Heart right ventricle (tissue), 16 donors: ENCODE measurements at regions not wholly inside any gene's neighbourhood (a gene's known extent, or its start where the extent isn't known, plus 50 kb on each side); places are given as distances from the start of the nearest gene placed in this dataset.

Experiments
- ATAC-seq, 8 donors: fragments of 200-7000 bp; cut with Tn5 transposase; one replicate each; pipeline ENCODE4 v1.9.1; 2020; ENCODE audit warnings: mild to moderate bottlenecking in 8 of 8, moderate library complexity in 8 of 8, moderate number of reproducible peaks in 1 of 8
- DNase-seq, 2 donors: peaks; one replicate each; pipeline ENCODE4 v3.0.0-alpha.2; 2020
- H3K27ac ChIP-seq, 10 donors: fragments of 200-600 bp; sonication (generic) in 2 of 10; one replicate each; pipeline versions ENCODE4 v1.5.0 to v1.8.0; 2020 to 2022; ENCODE audit warnings: mild to moderate bottlenecking in 3 of 10
- H3K27me3 ChIP-seq, 7 donors: fragments of 200-600 bp; one replicate each; pipeline ENCODE4 v1.8.0; 2021 to 2022; ENCODE audit warnings: mild to moderate bottlenecking in 2 of 7
- H3K36me3 ChIP-seq, 9 donors: fragments of 200-600 bp; sonication (generic) in 1 of 9; one replicate each; pipeline versions ENCODE4 v1.5.0 to v1.8.0; 2020 to 2022; ENCODE audit warnings: mild to moderate bottlenecking in 2 of 9
- H3K4me1 ChIP-seq, 9 donors: fragments of 200-600 bp; sonication (generic) in 1 of 9; one replicate each; pipeline versions ENCODE4 v1.5.0 to v1.8.0; 2020 to 2022; ENCODE audit warnings: mild to moderate bottlenecking in 4 of 9
- H3K4me3 ChIP-seq, 10 donors: fragments of 200-600 bp; sonication (generic) in 2 of 10; one replicate each; pipeline versions ENCODE4 v1.5.0 to v1.8.0; 2020 to 2022; ENCODE audit warnings: mild to moderate bottlenecking in 7 of 10, moderate library complexity in 2 of 10
- H3K9me3 ChIP-seq, 11 donors: fragments of 200-600 bp in 10 of 11; sonication (generic) in 2 of 11; one replicate each; pipeline versions ENCODE4 v1.5.0 to v1.8.0; 2013 to 2022; ENCODE audit warnings: mild to moderate bottlenecking in 2 of 11, control low read depth in 1 of 11, moderate library complexity in 1 of 11
- WGBS, 2 donors: extraction: QIAGEN DNeasy Blood & Tissue Kit; methylation state at CpG; one replicate each; pipeline ENCODE4 v1.1.7; 2013; ENCODE audit warnings: inconsistent platforms in 1 of 2; 5-methylcytosine and 5-hydroxymethylcytosine counted together
- intact Hi-C, 10 donors: fragments of 100-400 bp; cut with DNase I; formaldehyde crosslinking; loops; one replicate each; pipeline versions ENCODE4 v1.11.1 to v1.14.2; 2022
- TF ChIP-seq, protein P1 (sequence below), 9 donors: fragments of 200-600 bp; sonication (generic) in 2 of 9; IDR thresholded peaks; one replicate each; pipeline versions ENCODE4 v1.5.0 to v1.8.0; 2021 to 2022; ENCODE audit warnings: antibody characterized with exemption in 9 of 9, mild to moderate bottlenecking in 5 of 9, moderate library complexity in 1 of 9
- donor health status: Arrhythmogenic right ventricular cardiomyopathy.
- donor health status: ischemic (EF 13 %, LVEDD 7.1; RV severe dilation, severe dysfunction).
- donor health status: healthy with polysubstance abuse.
- donor health status: DM: no; HTN: yes; CAD: no.
- donor health status: DM: no; HTN: no; CAD: no.
- donor health status: ischemic (EF 25% LVEDD 6.9; RV normal size, moderate dysfunction).
- donor health status: ischemic (EF 25% LVEDD 5.7; RV mildly dilated, moderate dysfunction).
- donor health status: healthy.
- donor health status: DM: yes; HTN: yes; CAD: no.
- donor health status: Ischemic cardiomyopathy.
- donor health status: ischemic (EF 35%, LVEDD 5.7; RV mildly dilated, moderate dysfunction).
- donor health status: nonischemic (EF 11% LVEDD 7.7; RV severe dilation, severe dysfunction).
- donor health status: DM: yes; HTN: yes; CAD: no.
- donor health status: PGD.
- donor health status: ischemic (EF 29% LVEDD 5.4; RV normal size, mild dysfunction).
- donor health status: nonischemic (EF 23%, LVEDD 6.1; RV moderate dilation, normal function).

DNA sequence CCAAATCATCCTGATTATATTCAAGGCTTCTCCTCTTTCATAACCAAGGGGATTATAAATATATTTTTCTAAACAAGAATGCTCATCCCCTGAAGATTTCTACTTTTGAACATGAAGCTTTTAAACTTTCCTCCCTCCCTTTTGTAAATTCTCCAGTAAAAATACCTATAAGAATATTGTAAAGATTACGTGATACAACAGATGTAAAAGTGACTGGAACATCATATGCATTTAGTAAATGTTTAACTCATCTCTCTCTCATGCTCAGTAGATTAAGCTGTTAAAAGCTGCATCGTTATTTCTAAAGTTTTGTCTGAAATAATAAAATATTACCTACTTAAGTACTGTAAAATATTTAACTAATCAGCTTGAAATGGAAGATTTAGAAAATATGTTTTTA is 281.1 kb downstream of the SPRY2 start:
- Histone ChIP-seq H3K27ac (no peak overlapping the region), H3K9me3 (peaks cover 0 to 6% (median 0%) of the 10 kb centered on the region in 11 donors), H3K4me3 (no peak overlapping the region), H3K27me3 (no peaks in the 10 kb centered on the region), H3K36me3 (no peaks in the 10 kb centered on the region), H3K4me1 (no peaks in the 10 kb centered on the region)
- DNase-seq = no peak
- WGBS, 2 donors = 93 to 98% methylated on average over 2 of the region's 2 CpGs
- no peak for ATAC-seq
- intact Hi-C loops = no loop called here
- TF ChIP-seq, protein P1, sequence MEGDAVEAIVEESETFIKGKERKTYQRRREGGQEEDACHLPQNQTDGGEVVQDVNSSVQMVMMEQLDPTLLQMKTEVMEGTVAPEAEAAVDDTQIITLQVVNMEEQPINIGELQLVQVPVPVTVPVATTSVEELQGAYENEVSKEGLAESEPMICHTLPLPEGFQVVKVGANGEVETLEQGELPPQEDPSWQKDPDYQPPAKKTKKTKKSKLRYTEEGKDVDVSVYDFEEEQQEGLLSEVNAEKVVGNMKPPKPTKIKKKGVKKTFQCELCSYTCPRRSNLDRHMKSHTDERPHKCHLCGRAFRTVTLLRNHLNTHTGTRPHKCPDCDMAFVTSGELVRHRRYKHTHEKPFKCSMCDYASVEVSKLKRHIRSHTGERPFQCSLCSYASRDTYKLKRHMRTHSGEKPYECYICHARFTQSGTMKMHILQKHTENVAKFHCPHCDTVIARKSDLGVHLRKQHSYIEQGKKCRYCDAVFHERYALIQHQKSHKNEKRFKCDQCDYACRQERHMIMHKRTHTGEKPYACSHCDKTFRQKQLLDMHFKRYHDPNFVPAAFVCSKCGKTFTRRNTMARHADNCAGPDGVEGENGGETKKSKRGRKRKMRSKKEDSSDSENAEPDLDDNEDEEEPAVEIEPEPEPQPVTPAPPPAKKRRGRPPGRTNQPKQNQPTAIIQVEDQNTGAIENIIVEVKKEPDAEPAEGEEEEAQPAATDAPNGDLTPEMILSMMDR (IDR thresholded peaks at IDR 0.05) = no peak

DNA sequence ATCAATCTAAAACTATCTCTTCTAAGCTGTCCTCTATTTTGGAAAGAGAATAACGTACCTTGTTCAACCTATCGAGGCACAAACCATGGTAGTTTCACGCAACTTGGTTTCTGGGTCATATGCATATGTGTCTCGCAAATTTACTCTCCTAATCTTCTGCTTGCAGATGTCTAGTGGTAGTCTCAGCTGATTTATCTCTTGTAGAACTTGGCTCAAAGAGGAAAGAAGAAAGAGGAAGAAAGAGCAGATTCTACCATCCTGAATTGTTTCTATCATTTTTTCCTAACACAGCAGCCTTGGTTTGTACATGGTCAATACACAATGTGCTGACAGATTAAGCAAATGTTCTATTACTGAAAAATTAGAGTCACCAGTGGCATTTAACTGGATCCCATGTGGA is 282.3 kb downstream of the SPRY2 start:
- 94% methylated on average over 4 of the region's 4 CpGs for WGBS, 2 donors
- H3K9me3 ChIP-seq = peaks cover 0 to 6% (median 0%) of the 10 kb centered on the region in 11 donors
- no peak for DNase-seq
- no peaks in the 10 kb centered on the region for H3K36me3 ChIP-seq
- intact Hi-C loops = no loop called here
- ATAC-seq = no peak
- no peak overlapping the region for H3K4me3 ChIP-seq
- TF ChIP-seq, protein P1 (IDR thresholded peaks at IDR 0.05) = no peak
- H3K27ac ChIP-seq = no peak overlapping the region
- H3K4me1 ChIP-seq = no peaks in the 10 kb centered on the region
- no peaks in the 10 kb centered on the region for H3K27me3 ChIP-seq

DNA sequence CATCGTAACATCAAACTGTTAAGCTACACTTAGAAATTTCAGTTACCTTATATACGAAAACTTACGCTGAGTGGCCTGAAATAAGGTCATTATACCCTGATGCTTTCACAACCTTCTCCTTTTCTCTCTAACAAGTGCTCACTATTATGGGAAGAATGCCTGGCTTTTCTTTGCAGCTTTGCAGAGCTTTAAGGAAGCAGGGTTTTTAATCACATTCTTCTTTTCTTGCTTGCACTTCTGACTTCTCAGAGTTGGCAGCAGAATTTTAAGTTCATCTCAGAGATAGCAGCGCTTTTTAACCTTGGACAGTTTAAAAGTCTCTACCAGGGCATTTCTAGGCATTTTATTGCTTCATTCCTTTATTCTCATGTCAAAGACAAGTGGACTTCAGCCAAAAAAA is 285.1 kb downstream of the SPRY2 start:
- 89 to 94% methylated on average over 4 of the region's 4 CpGs for WGBS, 2 donors
- H3K27me3 ChIP-seq = no peaks in the 10 kb centered on the region
- TF ChIP-seq, protein P1 (IDR thresholded peaks at IDR 0.05) = no peak
- ATAC-seq (no peak), DNase-seq (no peak)
- H3K27ac ChIP-seq = no peak overlapping the region
- H3K4me3 ChIP-seq = no peak overlapping the region
- H3K9me3 ChIP-seq = peaks cover 0 to 6% (median 0%) of the 10 kb centered on the region in 11 donors
- H3K4me1 ChIP-seq = no peaks in the 10 kb centered on the region
- intact Hi-C loops = no loop called here
- H3K36me3 ChIP-seq = no peaks in the 10 kb centered on the region

DNA sequence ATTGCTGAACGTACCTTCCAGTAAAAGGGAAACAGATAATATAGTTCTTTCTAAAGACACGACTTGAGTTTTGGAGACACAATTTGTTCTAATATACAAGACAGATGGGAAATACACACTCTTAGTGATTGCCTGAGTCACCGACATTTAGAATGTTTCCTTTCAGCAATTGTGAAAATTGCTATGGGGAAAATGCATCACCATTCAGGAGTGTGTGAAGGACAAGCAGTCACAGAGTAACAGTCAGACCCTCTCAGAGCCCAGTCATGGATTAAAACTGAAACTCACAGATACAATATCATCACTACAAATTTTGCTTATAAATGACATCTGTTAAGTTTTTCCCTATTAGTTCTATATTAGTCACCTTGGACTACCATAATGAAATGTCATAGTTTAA is 286.1 kb downstream of the SPRY2 start:
- peaks cover 0 to 2% (median 0%) of the 10 kb centered on the region in 11 donors for H3K9me3 ChIP-seq
- TF ChIP-seq, protein P1 (IDR thresholded peaks at IDR 0.05) = no peak
- H3K36me3 ChIP-seq = no peaks in the 10 kb centered on the region
- ATAC-seq = no peak
- H3K4me1 ChIP-seq = peaks cover 0 to 10% (median 7%) of the 10 kb centered on the region in 9 donors
- 85 to 87% methylated on average over 3 of the region's 3 CpGs for WGBS, 2 donors
- no peak overlapping the region for H3K4me3 ChIP-seq
- no peaks in the 10 kb centered on the region for H3K27me3 ChIP-seq
- no peak for DNase-seq
- intact Hi-C loops = no loop called here
- no peak overlapping the region for H3K27ac ChIP-seq

DNA sequence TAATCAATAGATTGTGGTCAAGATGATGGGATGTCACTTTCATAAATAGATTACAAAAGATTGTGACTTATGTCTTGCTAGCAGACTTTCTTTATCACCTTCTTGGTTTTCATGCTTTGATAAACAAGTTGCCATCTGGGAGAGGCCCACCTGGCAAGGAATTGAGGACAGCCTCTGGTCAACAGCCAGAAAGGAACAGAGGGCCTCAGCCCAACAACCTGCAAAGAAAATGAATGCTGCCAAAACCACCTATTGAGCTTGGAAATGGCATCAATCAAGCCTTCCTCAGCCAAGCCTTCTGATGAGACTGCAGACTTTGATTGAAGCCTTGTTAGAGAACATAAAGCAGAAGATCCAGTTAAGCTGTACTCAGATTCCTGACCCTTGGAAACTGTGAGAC is 288.6 kb downstream of the SPRY2 start:
- H3K27me3 ChIP-seq = no peaks in the 10 kb centered on the region
- peaks cover 6 to 34% (median 29%) of the 10 kb centered on the region in 9 donors for H3K4me1 ChIP-seq
- H3K4me3 ChIP-seq = no peak overlapping the region
- DNase-seq (no peak), ATAC-seq (no peak)
- intact Hi-C loops = no loop called here
- TF ChIP-seq, protein P1 (IDR thresholded peaks at IDR 0.05) = no peak
- no peaks in the 10 kb centered on the region for H3K36me3 ChIP-seq
- no peak overlapping the region for H3K27ac ChIP-seq
- H3K9me3 ChIP-seq = no peaks in the 10 kb centered on the region
